Fibroblast of lung (primary cell): ENCODE measurements at regions not wholly inside any gene's neighbourhood (a gene's known extent, or its start where the extent isn't known, plus 50 kb on each side); places are given as distances from the start of the nearest gene placed in this dataset.

Experiments used
- DNase-seq, 2 donors: peaks; one replicate each; pipeline versions ENCODE4 v3.0.0 to v3.0.0-alpha.2; 2010; ENCODE audit warnings: low read depth in 2 of 2
- H2AFZ ChIP-seq: 2 replicates; pipeline ENCODE4 v1.5.1; 2012; ENCODE audit warnings: low read length, control low read depth, inconsistent platforms
- H3K27ac ChIP-seq: 2 replicates; pipeline ENCODE4 v1.5.1; 2011; ENCODE audit warnings: low read length, control low read depth; ENCODE audit not compliant: insufficient read depth
- H3K27me3 ChIP-seq: 2 replicates; pipeline ENCODE4 v1.5.1; 2011; ENCODE audit warnings: mild to moderate bottlenecking, low read length; ENCODE audit not compliant: control insufficient read depth, insufficient read depth
- H3K36me3 ChIP-seq: 2 replicates; pipeline ENCODE4 v1.5.1; 2011; ENCODE audit warnings: low read length; ENCODE audit not compliant: control insufficient read depth, insufficient read depth
- H3K4me1 ChIP-seq: 2 replicates; pipeline ENCODE4 v1.5.1; 2011; ENCODE audit warnings: low read length; ENCODE audit not compliant: control insufficient read depth, insufficient read depth; ENCODE audit errors: extremely low read depth
- H3K4me2 ChIP-seq: 2 replicates; pipeline ENCODE4 v1.5.1; 2011; ENCODE audit warnings: low read length, control low read depth; ENCODE audit not compliant: insufficient read depth; ENCODE audit errors: extremely low read depth
- H3K4me3 ChIP-seq, 4 experiments: fragments of 200-600 bp in 1 of 4; sonication (generic) in 1 of 4; replicated peaks in 1 of 4; 2 replicates each; pipeline ENCODE4 v1.5.1; 2011 to 2016; ENCODE audit warnings: low read length in 4 of 4, low read depth in 3 of 4, mild to moderate bottlenecking in 3 of 4, control low read depth in 2 of 4, inconsistent platforms in 1 of 4, mixed read lengths in 1 of 4; ENCODE audit not compliant: insufficient read depth in 1 of 4; ENCODE audit errors: control extremely low read depth in 1 of 4
- H3K79me2 ChIP-seq: 2 replicates; pipeline ENCODE4 v1.5.1; 2012; ENCODE audit warnings: mild to moderate bottlenecking, low read length, inconsistent platforms; ENCODE audit not compliant: control insufficient read depth, insufficient read depth
- H3K9ac ChIP-seq: 2 replicates; pipeline ENCODE4 v1.5.1; 2011; ENCODE audit warnings: mild to moderate bottlenecking, low read length, control low read depth; ENCODE audit not compliant: insufficient read depth
- H3K9me3 ChIP-seq: 2 replicates; pipeline ENCODE4 v1.5.1; 2012; ENCODE audit warnings: low read depth, low read length; ENCODE audit not compliant: control insufficient read depth, insufficient read depth
- H4K20me1 ChIP-seq: 2 replicates; pipeline ENCODE4 v1.5.1; 2011; ENCODE audit warnings: low read length; ENCODE audit not compliant: control insufficient read depth, insufficient read depth; ENCODE audit errors: extremely low read depth
- EZH2 ChIP-seq: IDR thresholded peaks from 2 replicates; pipeline ENCODE4 v1.5.1; 2012; ENCODE audit warnings: low read length, control low read depth, mild to moderate bottlenecking; ENCODE audit errors: missing control alignments
- TF ChIP-seq, protein P1 (sequence below), 2 donors: IDR thresholded peaks in 1 of 2; conservative IDR thresholded peaks in 1 of 2; 1 replicate in 1 of 2; 2 replicates in 1 of 2; pipeline ENCODE4 v1.5.1; 2011 to 2012; ENCODE audit warnings: low read length in 2 of 2, control low read depth in 1 of 2, inconsistent platforms in 1 of 2, low read depth in 1 of 2, mild to moderate bottlenecking in 1 of 2

DNA sequence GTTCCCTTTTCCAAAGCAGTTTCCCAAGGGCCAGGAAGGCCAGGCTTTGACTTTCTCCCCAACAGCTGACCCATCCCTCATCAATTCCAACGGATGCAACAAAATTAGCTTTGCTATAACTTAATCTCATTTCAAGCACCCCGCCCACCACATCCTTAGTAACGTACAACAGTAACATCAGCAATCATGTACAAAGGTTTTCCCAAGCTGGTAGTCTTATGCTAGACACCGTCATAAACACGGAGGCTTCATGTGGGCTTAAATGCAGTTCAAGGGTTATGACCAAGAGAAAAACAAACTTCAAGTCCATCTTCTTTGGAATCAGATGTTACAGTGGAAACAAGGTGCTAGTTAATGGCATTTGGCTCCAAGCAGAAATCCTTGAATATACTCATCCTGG, 66.6 kb downstream of the EOMES start:
- TF ChIP-seq, protein P1, sequence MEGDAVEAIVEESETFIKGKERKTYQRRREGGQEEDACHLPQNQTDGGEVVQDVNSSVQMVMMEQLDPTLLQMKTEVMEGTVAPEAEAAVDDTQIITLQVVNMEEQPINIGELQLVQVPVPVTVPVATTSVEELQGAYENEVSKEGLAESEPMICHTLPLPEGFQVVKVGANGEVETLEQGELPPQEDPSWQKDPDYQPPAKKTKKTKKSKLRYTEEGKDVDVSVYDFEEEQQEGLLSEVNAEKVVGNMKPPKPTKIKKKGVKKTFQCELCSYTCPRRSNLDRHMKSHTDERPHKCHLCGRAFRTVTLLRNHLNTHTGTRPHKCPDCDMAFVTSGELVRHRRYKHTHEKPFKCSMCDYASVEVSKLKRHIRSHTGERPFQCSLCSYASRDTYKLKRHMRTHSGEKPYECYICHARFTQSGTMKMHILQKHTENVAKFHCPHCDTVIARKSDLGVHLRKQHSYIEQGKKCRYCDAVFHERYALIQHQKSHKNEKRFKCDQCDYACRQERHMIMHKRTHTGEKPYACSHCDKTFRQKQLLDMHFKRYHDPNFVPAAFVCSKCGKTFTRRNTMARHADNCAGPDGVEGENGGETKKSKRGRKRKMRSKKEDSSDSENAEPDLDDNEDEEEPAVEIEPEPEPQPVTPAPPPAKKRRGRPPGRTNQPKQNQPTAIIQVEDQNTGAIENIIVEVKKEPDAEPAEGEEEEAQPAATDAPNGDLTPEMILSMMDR (conservative IDR thresholded peaks at IDR 0.05 in 1 of 2, IDR thresholded peaks at IDR 0.05 in 1 of 2; ENCODE audit: low read depth in 1 of 2, low read length in 2 of 2): no peak
- TF ChIP-seq EZH2: no peak
- H3K9ac ChIP-seq: no peak overlapping the region
- H3K9me3 ChIP-seq: no peaks in the 10 kb centered on the region
- H4K20me1 ChIP-seq: no peaks in the 10 kb centered on the region
- no peak for DNase-seq
- H3K36me3 ChIP-seq: no peaks in the 10 kb centered on the region
- no peak overlapping the region for H2AFZ ChIP-seq
- no peak overlapping the region for H3K4me2 ChIP-seq
- no peaks in the 10 kb centered on the region for H3K27me3 ChIP-seq
- no peak overlapping the region for H3K27ac ChIP-seq
- H3K4me3 ChIP-seq: no peak overlapping the region
- no peaks in the 10 kb centered on the region for H3K4me1 ChIP-seq
- no peaks in the 10 kb centered on the region for H3K79me2 ChIP-seq

DNA sequence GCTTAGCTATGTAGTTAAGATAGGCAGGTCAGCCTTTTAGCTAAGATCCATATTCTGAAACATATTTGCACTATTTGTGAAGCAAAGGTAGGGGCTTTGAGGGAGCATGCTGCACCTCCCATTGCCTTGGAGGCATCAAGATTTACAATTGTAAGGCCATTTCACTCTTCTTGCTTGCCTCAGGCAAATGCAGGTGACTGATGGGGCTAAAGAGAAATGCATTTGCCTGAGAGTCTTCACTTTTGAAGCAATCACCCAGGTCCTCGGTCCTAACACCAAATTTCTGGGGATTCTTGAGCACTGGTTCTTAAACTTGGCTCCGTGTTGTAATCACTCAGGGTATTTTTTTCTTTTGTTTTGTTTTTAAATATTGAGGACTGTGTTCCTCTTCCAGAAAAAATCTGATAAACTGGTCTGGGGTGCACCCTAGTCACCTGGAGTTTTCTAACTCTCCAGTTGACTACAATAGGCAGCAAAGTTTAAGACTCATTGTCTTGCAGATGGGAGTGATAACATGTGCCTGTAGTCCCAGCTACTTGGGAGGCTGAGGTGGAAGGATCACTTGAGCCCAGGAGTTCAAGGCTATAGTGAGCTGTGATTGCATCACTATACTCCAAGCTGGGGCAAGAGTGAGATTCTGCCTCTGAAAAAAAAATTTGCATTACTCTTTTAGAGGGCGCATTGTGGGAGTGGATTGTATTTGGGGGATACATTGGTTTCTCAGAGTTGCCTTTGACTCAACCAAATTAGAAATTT, 68.1 kb downstream of the EOMES start:
- no peak overlapping the region for H3K4me3 ChIP-seq
- no peaks in the 10 kb centered on the region for H3K27me3 ChIP-seq
- H4K20me1 ChIP-seq: no peaks in the 10 kb centered on the region
- no peak for DNase-seq
- H3K9me3 ChIP-seq: no peaks in the 10 kb centered on the region
- H3K4me1 ChIP-seq: no peaks in the 10 kb centered on the region
- H3K4me2 ChIP-seq: no peak overlapping the region
- H2AFZ ChIP-seq: no peak overlapping the region
- no peaks in the 10 kb centered on the region for H3K36me3 ChIP-seq
- TF ChIP-seq, protein P1 (conservative IDR thresholded peaks at IDR 0.05 in 1 of 2, IDR thresholded peaks at IDR 0.05 in 1 of 2; ENCODE audit: low read depth in 1 of 2, low read length in 2 of 2): no peak
- TF ChIP-seq EZH2: no peak
- no peak overlapping the region for H3K27ac ChIP-seq
- H3K9ac ChIP-seq: no peak overlapping the region
- H3K79me2 ChIP-seq: no peaks in the 10 kb centered on the region

DNA sequence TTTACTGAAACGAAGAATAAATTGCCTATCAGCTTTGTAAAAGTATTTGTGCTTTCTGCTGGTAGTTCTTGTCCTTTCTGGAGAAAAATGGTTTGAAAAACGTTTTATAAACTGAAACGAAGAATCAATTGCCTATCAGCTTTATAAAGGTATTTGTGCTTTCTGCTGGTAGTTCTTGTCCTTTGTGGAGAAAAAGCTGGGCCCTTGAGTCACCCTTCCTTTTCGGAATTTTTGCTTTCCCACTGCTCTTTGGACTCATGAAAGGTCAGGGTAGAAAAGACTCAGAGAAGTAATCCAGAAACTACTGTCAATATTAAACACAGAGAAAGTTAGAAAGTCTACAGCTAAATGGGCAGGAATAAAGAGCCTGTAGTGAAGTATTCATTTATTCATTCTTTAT, 72.8 kb downstream of the EOMES start:
- H3K27me3 ChIP-seq: no peaks in the 10 kb centered on the region
- no peaks in the 10 kb centered on the region for H3K4me1 ChIP-seq
- TF ChIP-seq, protein P1 (conservative IDR thresholded peaks at IDR 0.05 in 1 of 2, IDR thresholded peaks at IDR 0.05 in 1 of 2; ENCODE audit: low read depth in 1 of 2, low read length in 2 of 2): no peak
- no peak for TF ChIP-seq EZH2
- H3K9me3 ChIP-seq: no peaks in the 10 kb centered on the region
- H3K27ac ChIP-seq: no peak overlapping the region
- no peak overlapping the region for H3K9ac ChIP-seq
- no peaks in the 10 kb centered on the region for H3K79me2 ChIP-seq
- no peak overlapping the region for H3K4me3 ChIP-seq
- H3K36me3 ChIP-seq: no peaks in the 10 kb centered on the region
- no peak overlapping the region for H2AFZ ChIP-seq
- H4K20me1 ChIP-seq: no peaks in the 10 kb centered on the region
- H3K4me2 ChIP-seq: no peak overlapping the region
- no peak for DNase-seq
